ENCODE measurements at regions not wholly inside any gene's neighbourhood (a gene's known extent, or its start where the extent isn't known, plus 50 kb on each side); places are given as distances from the start of the nearest gene placed in this dataset.

- DNase-seq (ENCODE audit: low spot score) = no peak
Observed at GRCh38 chr10:120960725-120961124, 109.6 kb downstream of the WDR11 start.

- DNase-seq (ENCODE audit: low spot score) = no peak
Observed at GRCh38 chr10:120961795-120962755, 110.9 kb downstream of the WDR11 start.

- DNase-seq (ENCODE audit: low spot score) = peak; percentile 70
Observed at GRCh38 chr10:120962756-120963593, 111.8 kb downstream of the WDR11 start.

- no peak for DNase-seq (ENCODE audit: low spot score)
Observed at GRCh38 chr10:120963594-120964220, 112.5 kb downstream of the WDR11 start.

GRCh38 chr10:120966657-120967045, 115.5 kb downstream of the WDR11 start:
- DNase-seq (ENCODE audit: low spot score) = no peak

GRCh38 chr10:120969219-120969645, 118.1 kb downstream of the WDR11 start:
- no peak for DNase-seq (ENCODE audit: low spot score)

- no peak for DNase-seq (ENCODE audit: low spot score)
Observed at GRCh38 chr10:120970595-120971529, 119.7 kb downstream of the WDR11 start.

GRCh38 chr10:120971671-120972070, 120.5 kb downstream of the WDR11 start:
- no peak for DNase-seq (ENCODE audit: low spot score)

- DNase-seq (ENCODE audit: low spot score) = no peak
Observed at GRCh38 chr10:120972259-120972658, 121.1 kb downstream of the WDR11 start.

- DNase-seq (ENCODE audit: low spot score) = no peak
Observed at GRCh38 chr10:120975072-120975867, 124.1 kb downstream of the WDR11 start.

- no peak for DNase-seq (ENCODE audit: low spot score)
Observed at GRCh38 chr10:120975868-120976225, 124.7 kb downstream of the WDR11 start.

- no peak for DNase-seq (ENCODE audit: low spot score)
Observed at GRCh38 chr10:120977897-120978296, 126.7 kb downstream of the WDR11 start.

- DNase-seq (ENCODE audit: low spot score) = no peak
Observed at GRCh38 chr10:120978589-120979252, 127.6 kb downstream of the WDR11 start.

GRCh38 chr10:120979435-120980278, 128.5 kb downstream of the WDR11 start:
- peak; percentile 29 for DNase-seq (ENCODE audit: low spot score)

GRCh38 chr10:120980279-120981255, 129.4 kb downstream of the WDR11 start:
- DNase-seq (ENCODE audit: low spot score) = no peak

GRCh38 chr10:120981601-120982391, 130.6 kb downstream of the WDR11 start:
- no peak for DNase-seq (ENCODE audit: low spot score)

- no peak for DNase-seq (ENCODE audit: low spot score)
Observed at GRCh38 chr10:120982507-120982906, 131.3 kb downstream of the WDR11 start.
